Type B pancreatic cell (in vitro differentiated cells): ENCODE measurements at regions not wholly inside any gene's neighbourhood (a gene's known extent, or its start where the extent isn't known, plus 50 kb on each side); places are given as distances from the start of the nearest gene placed in this dataset.
A peak's percentile ranks its signal among the peaks of the same experiment; 100 is the strongest.

Source experiments
- DNase-seq: peaks from one replicate; pipeline ENCODE4 v3.0.0; 2021; ENCODE audit warnings: mixed read lengths; ENCODE audit not compliant: unreplicated experiment; ENCODE audit errors: extremely low spot score
- H3K27ac Mint-ChIP-seq: 2 replicates; pipeline ENCODE4 v1.8.0; 2021; ENCODE audit warnings: mild to moderate bottlenecking, mixed read lengths
- H3K27me3 Mint-ChIP-seq: 2 replicates; pipeline ENCODE4 v1.8.0; 2021; ENCODE audit warnings: mixed read lengths
- H3K36me3 Mint-ChIP-seq: 2 replicates; pipeline ENCODE4 v1.8.0; 2021; ENCODE audit warnings: mixed read lengths
- H3K4me1 Mint-ChIP-seq: one replicate; pipeline ENCODE4 v1.8.0; 2021; ENCODE audit warnings: mixed read lengths; ENCODE audit not compliant: unreplicated experiment
- H3K4me3 Mint-ChIP-seq: 2 replicates; pipeline ENCODE4 v1.8.0; 2021; ENCODE audit warnings: mild to moderate bottlenecking, mixed read lengths
- H3K9me3 Mint-ChIP-seq: 2 replicates; pipeline ENCODE4 v1.8.0; 2021; ENCODE audit warnings: mixed read lengths
- TF ChIP-seq, protein P1 (sequence below): fragments of 200-600 bp; sonication (generic); conservative IDR thresholded peaks from 2 replicates; pipeline ENCODE4 v1.5.0; 2021; ENCODE audit warnings: antibody characterized with exemption, mild to moderate bottlenecking

DNA sequence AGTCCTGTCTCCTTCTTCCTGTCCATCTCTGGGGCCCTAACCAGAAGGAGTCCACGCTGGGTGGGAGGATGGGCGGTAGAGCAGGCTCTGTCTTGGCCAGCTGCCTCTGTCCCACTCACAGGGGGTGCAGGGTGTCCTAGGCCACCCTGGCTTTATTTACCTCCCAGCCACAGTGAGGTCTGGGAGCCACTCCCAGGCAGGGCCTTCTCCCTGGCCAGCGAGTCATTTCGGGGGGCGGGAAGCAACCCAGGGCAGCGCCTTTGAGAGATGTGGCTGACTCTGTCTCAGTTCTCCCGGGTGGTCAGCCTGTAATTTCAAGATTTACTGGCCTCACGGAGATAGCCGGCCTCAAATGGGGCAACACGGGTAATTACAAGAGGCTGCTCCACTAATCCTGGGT is 67.4 kb upstream of the PTCH1 start:
- Mint-ChIP-seq H3K9me3 (no peaks in the 10 kb centered on the region), H3K27me3 (peaks cover 19% of the 10 kb centered on the region), H3K27ac (peak overlapping the region; percentile 30), H3K4me3 (peak overlapping the region; percentile 43), H3K36me3 (no peaks in the 10 kb centered on the region), H3K4me1 (peaks cover 39% of the 10 kb centered on the region)
- DNase-seq: no peak
- TF ChIP-seq, protein P1, sequence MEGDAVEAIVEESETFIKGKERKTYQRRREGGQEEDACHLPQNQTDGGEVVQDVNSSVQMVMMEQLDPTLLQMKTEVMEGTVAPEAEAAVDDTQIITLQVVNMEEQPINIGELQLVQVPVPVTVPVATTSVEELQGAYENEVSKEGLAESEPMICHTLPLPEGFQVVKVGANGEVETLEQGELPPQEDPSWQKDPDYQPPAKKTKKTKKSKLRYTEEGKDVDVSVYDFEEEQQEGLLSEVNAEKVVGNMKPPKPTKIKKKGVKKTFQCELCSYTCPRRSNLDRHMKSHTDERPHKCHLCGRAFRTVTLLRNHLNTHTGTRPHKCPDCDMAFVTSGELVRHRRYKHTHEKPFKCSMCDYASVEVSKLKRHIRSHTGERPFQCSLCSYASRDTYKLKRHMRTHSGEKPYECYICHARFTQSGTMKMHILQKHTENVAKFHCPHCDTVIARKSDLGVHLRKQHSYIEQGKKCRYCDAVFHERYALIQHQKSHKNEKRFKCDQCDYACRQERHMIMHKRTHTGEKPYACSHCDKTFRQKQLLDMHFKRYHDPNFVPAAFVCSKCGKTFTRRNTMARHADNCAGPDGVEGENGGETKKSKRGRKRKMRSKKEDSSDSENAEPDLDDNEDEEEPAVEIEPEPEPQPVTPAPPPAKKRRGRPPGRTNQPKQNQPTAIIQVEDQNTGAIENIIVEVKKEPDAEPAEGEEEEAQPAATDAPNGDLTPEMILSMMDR: no peak

DNA sequence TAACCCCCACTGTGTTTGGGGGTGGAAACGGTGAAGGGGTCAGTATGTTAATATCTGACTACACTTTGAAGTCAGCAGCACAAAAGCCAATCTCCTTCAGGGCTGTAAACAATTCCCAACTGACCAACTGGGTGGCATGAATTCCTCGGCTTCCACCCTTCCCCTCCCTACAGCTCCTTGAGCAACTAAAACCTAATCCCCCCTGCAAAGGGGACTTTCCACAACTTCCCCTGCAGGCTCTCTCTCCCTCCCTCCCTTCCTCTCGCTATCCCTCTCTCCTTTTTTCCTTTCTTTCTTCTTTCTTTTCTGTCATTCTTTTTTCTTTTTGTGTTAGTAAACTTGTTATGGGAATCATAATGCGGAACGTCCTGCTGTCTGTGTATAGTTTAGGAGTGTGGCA is 65.1 kb upstream of the PTCH1 start:
- Mint-ChIP-seq H3K9me3 (no peaks in the 10 kb centered on the region), H3K27ac (no peak overlapping the region), H3K4me3 (peak overlapping the region; percentile 4), H3K36me3 (no peaks in the 10 kb centered on the region), H3K4me1 (peaks cover 28% of the 10 kb centered on the region), H3K27me3 (peaks cover 22% of the 10 kb centered on the region)
- TF ChIP-seq, protein P1: no peak
- DNase-seq: no peak

DNA sequence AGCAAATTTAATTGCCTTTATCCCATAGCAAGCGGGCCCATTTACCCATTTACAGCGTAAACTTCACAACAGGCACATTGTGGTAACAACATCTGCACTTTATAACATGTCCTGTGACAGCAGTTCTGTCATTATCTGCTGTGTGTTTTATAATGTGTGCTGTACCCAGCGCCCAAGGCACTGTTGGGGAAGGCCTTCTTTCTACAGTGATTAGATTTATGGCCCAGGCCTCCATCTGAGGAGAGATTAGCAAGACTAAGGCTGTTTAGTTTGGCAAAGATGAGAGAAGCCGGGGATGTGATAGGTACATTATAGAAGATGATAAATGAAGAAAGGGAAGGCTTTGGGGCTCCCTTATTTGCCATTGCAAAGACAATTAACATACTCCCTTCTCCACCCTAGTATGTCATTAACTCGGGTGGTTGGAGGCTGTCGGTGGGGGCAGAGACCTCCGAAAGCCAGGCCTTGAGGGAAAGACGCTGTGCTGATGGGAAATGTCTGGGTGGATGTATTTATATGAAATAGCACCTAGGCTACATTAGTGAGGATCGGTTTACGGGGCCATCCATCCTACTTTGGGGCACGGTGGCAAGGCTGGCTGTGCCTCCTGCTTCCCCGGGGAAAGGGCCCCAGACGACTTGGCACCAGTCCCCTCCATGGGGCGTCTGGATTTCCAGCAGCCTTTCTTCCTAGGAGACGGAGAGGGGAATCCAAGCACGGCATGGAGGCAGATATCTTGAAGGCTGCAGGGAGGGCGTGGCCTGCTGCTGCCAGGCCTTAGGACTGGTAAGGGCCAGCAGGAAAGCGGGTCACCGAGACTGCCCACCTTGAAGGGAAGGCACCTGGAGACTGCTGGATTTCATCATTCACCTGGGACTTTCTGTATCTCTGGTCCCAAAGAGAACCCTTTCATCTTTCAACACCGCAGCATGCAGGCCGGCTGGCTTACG is 64.3 kb upstream of the PTCH1 start:
- Mint-ChIP-seq H3K27ac (peak overlapping the region; percentile 2), H3K9me3 (peaks cover 2% of the 10 kb centered on the region), H3K4me1 (peaks cover 28% of the 10 kb centered on the region), H3K4me3 (peak overlapping the region; percentile 11), H3K27me3 (peaks cover 24% of the 10 kb centered on the region), H3K36me3 (no peaks in the 10 kb centered on the region)
- DNase-seq: no peak
- TF ChIP-seq, protein P1: no peak

DNA sequence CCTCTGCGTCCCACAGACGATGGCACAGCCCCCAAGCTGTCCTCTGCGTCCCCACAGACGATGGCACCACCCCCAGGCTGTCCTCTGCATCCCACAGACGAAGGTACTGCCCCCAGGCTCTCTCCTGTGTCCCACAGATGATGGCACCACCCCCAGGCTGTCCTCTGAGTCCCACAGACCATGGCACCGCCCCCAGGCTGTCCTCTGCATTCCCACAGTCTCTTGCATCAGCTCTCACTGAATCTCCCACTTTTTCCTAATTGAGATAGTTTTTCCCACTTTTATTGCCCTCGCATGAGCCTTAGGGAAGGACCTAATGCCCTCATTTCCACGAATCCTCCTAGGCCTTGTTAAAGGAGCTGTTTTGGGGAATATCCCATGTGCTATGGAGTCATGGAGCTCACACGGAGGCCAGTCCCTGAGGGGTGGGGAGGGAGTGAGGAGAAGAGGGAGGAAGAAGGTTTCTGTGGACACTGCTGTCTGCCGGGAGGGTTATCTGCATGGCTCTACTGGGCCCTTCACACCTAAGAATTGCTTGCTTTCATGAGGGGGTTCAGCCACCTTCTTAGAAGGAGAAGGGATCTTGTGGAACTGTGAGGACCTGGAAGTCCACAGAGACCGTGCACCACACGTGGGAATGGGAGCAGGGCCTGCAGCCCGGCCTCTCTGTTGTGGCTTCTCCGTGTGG is 58.2 kb upstream of the PTCH1 start:
- H3K4me1 Mint-ChIP-seq: peaks cover 22% of the 10 kb centered on the region
- H3K4me3 Mint-ChIP-seq: no peak overlapping the region
- peaks cover 34% of the 10 kb centered on the region for H3K27me3 Mint-ChIP-seq
- H3K9me3 Mint-ChIP-seq: peaks cover 4% of the 10 kb centered on the region
- TF ChIP-seq, protein P1: no peak
- DNase-seq: no peak
- H3K27ac Mint-ChIP-seq: peak overlapping the region; percentile 53
- no peaks in the 10 kb centered on the region for H3K36me3 Mint-ChIP-seq

DNA sequence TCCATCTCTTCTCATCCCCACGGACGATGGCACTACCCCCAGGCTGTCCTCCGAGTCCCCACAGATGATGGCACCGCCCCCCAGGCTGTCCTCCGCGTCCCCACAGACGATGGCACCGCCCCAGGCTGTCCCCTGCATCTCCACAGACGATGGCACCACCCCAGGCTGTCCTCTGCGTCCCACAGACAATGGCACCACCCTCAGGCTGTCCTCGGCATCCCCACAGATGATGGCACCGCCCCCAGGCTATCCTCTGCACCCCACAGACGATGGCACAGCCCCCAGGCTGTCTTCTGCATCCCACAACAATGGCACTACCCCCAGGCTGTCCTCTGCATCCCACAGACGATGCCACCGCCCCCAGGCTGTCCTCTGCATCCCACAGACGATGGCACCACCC is 57.4 kb upstream of the PTCH1 start:
- H3K27ac Mint-ChIP-seq: no peak overlapping the region
- H3K27me3 Mint-ChIP-seq: peaks cover 32% of the 10 kb centered on the region
- no peaks in the 10 kb centered on the region for H3K36me3 Mint-ChIP-seq
- DNase-seq: no peak
- peaks cover 4% of the 10 kb centered on the region for H3K9me3 Mint-ChIP-seq
- TF ChIP-seq, protein P1: no peak
- no peak overlapping the region for H3K4me3 Mint-ChIP-seq
- H3K4me1 Mint-ChIP-seq: peaks cover 24% of the 10 kb centered on the region
